HCT116 (cell line): ENCODE measurements at regions not wholly inside any gene's neighbourhood (a gene's known extent, or its start where the extent isn't known, plus 50 kb on each side); places are given as distances from the start of the nearest gene placed in this dataset.

Experiments used
- ATAC-seq: fragments of 200-7000 bp; cut with Tn5 transposase; 2 replicates; pipeline ENCODE4 v1.9.1; 2020; ENCODE audit warnings: mild to moderate bottlenecking, moderate library complexity
- BruUV-seq: library from RNA; stranded (reverse); fragments of 400-500 nt; replicated peaks from 2 replicates; lab custom pipeline; 2021; lab: Mats Ljungman, UMichigan
- CTCF ChIA-PET: fragments of 300-600 bp; sonication (Branson Sonifier 250); formaldehyde crosslinking; loops from one replicate; lab custom pipeline; 2021; ENCODE audit warnings: antibody characterized with exemption; lab: Charles Lee
- POLR2A ChIA-PET: fragments of 300-600, 350-600 bp; sonication (Branson Sonifier 250); formaldehyde crosslinking; loops from one replicate; lab custom pipeline; 2021; ENCODE audit warnings: antibody characterized with exemption; lab: Charles Lee
- RAD21 ChIA-PET, 2 experiments: fragments of 300-600 bp; sonication (Branson Sonifier 250); formaldehyde crosslinking; loops; one replicate each; lab custom pipeline; 2023; ENCODE audit warnings: low total read pairs in 2 of 2; ENCODE audit not compliant: uncharacterized antibody in 2 of 2, unreplicated experiment in 2 of 2, low non-redundant PET in 1 of 2; lab: Charles Lee
- DNase-seq: peaks from one replicate; pipeline ENCODE4 v3.0.0-alpha.2; 2010; ENCODE audit warnings: low read depth, low spot score
- H2AFZ ChIP-seq: fragments of 200-600 bp; shearing (Covaris generic), sonication (generic); 2 replicates; pipeline ENCODE4 v1.6.1; 2017; ENCODE audit warnings: low read depth, mixed run types, mixed read lengths, antibody characterized with exemption, low read length; ENCODE audit not compliant: poor library complexity, severe bottlenecking
- H3K27ac ChIP-seq: 2 replicates; pipeline ENCODE4 v1.5.1; 2012; ENCODE audit warnings: low read depth, low read length
- H3K27me3 ChIP-seq: fragments of 200-600 bp; sonication (generic); 2 replicates; pipeline ENCODE4 v1.6.1; 2016; ENCODE audit warnings: mixed run types, low read length, mixed read lengths; ENCODE audit not compliant: insufficient read depth
- H3K36me3 ChIP-seq, 2 experiments: fragments of 200-500 bp in 1 of 2; fragments of 200-600 bp in 1 of 2; sonication (Bioruptor generic) in 1 of 2; sonication (generic) in 1 of 2; 2 replicates each; pipeline versions ENCODE4 v1.5.1 to v1.6.1; 2014 to 2016; ENCODE audit warnings: low read length in 2 of 2, inconsistent platforms in 1 of 2, mixed read lengths in 1 of 2, mixed run types in 1 of 2; ENCODE audit not compliant: insufficient read depth in 2 of 2, control insufficient read depth in 1 of 2
- H3K4me1 ChIP-seq, 2 experiments: fragments of 200-600 bp in 1 of 2; sonication (generic) in 1 of 2; 2 replicates each; pipeline versions ENCODE4 v1.5.1 to v1.6.1; 2012 to 2017; ENCODE audit warnings: low read length in 2 of 2, inconsistent platforms in 1 of 2, mild to moderate bottlenecking in 1 of 2, mixed read lengths in 1 of 2, mixed run types in 1 of 2, moderate library complexity in 1 of 2; ENCODE audit not compliant: insufficient read depth in 2 of 2, control insufficient read depth in 1 of 2
- H3K4me2 ChIP-seq: fragments of 200-600 bp; sonication (generic); 2 replicates; pipeline ENCODE4 v1.6.1; 2017; ENCODE audit warnings: mixed run types, low read length, mixed read lengths
- H3K4me3 ChIP-seq, 2 experiments: fragments of 200-600 bp in 1 of 2; sonication (generic) in 1 of 2; replicated peaks in 1 of 2; 2 replicates each; pipeline ENCODE4 v1.5.1; 2011 to 2016; ENCODE audit warnings: low read length in 2 of 2, control low read depth in 1 of 2, low read depth in 1 of 2, mild to moderate bottlenecking in 1 of 2, mixed read lengths in 1 of 2, mixed run types in 1 of 2
- H3K79me2 ChIP-seq: fragments of 200-600 bp; sonication (generic); 2 replicates; pipeline ENCODE4 v1.6.1; 2017; ENCODE audit warnings: mild to moderate bottlenecking, mixed run types, low read length, moderate library complexity, mixed read lengths; ENCODE audit not compliant: insufficient read depth
- H3K9ac ChIP-seq: fragments of 200-600 bp; sonication (generic); 2 replicates; pipeline ENCODE4 v1.6.1; 2016; ENCODE audit warnings: low read length, mixed read lengths
- H3K9me2 ChIP-seq: fragments of 200-600 bp; sonication (generic), shearing (Covaris generic); 2 replicates; pipeline ENCODE4 v1.6.1; 2017; ENCODE audit warnings: mixed run types, mild to moderate bottlenecking, moderate library complexity; ENCODE audit not compliant: insufficient read depth
- H3K9me3 ChIP-seq, 2 experiments: fragments of 200-500 bp in 1 of 2; fragments of 200-600 bp in 1 of 2; sonication (Bioruptor generic) in 1 of 2; sonication (generic) in 1 of 2; 2 replicates each; pipeline ENCODE4 v1.6.1; 2014 to 2017; ENCODE audit warnings: low read length in 2 of 2, mixed read lengths in 2 of 2, inconsistent platforms in 1 of 2, low read depth in 1 of 2, mild to moderate bottlenecking in 1 of 2, mixed run types in 1 of 2, moderate library complexity in 1 of 2; ENCODE audit not compliant: control insufficient read depth in 1 of 2, insufficient read depth in 1 of 2
- H4K20me1 ChIP-seq: fragments of 200-600 bp; sonication (generic), shearing (Covaris generic); 2 replicates; pipeline ENCODE4 v1.6.1; 2017; ENCODE audit warnings: mixed run types, mild to moderate bottlenecking, moderate library complexity; ENCODE audit not compliant: insufficient read depth
- ATF3 ChIP-seq: IDR thresholded peaks from 2 replicates; pipeline ENCODE4 v1.6.1; 2012
- CBX3 ChIP-seq: IDR thresholded peaks from 2 replicates; pipeline ENCODE4 v1.6.1; 2012; ENCODE audit warnings: low read depth
- CEBPB ChIP-seq: IDR thresholded peaks from 2 replicates; pipeline ENCODE4 v1.6.1; 2012; ENCODE audit warnings: low read depth
- CTCF ChIP-seq, 3 experiments: fragments of 200-600 bp in 1 of 3; sonication (generic) in 1 of 3; IDR thresholded peaks in 2 of 3; conservative IDR thresholded peaks in 1 of 3; 2 replicates each; pipeline ENCODE4 v1.5.1; 2012 to 2017; ENCODE audit warnings: low read depth in 2 of 3, low read length in 2 of 3, antibody characterized with exemption in 1 of 3, borderline replicate concordance in 1 of 3, control low read depth in 1 of 3, mild to moderate bottlenecking in 1 of 3, mixed read lengths in 1 of 3, mixed run types in 1 of 3, moderate library complexity in 1 of 3; ENCODE audit not compliant: insufficient read depth in 1 of 3
- ELF1 ChIP-seq: IDR thresholded peaks from 2 replicates; pipeline ENCODE4 v1.6.1; 2012; ENCODE audit warnings: low read depth, borderline replicate concordance
- POLR2A ChIP-seq: IDR thresholded peaks from 2 replicates; pipeline ENCODE4 v1.7.0; 2011; ENCODE audit warnings: borderline replicate concordance; ENCODE audit not compliant: insufficient read depth, insufficient read length; ENCODE audit errors: extremely low read depth
- POLR2AphosphoS5 ChIP-seq: IDR thresholded peaks from 2 replicates; pipeline ENCODE4 v1.6.1; 2011; ENCODE audit warnings: mild to moderate bottlenecking, low read depth, low read length, moderate library complexity
- RAD21 ChIP-seq: IDR thresholded peaks from 2 replicates; pipeline ENCODE4 v1.6.1; 2012; ENCODE audit warnings: low read depth, mild to moderate bottlenecking
- REST ChIP-seq: IDR thresholded peaks from 2 replicates; pipeline ENCODE4 v1.6.1; 2012; ENCODE audit warnings: low read depth
- SIN3A ChIP-seq: IDR thresholded peaks from 2 replicates; pipeline ENCODE4 v1.6.1; 2012; ENCODE audit warnings: low read depth
- TCF7L2 ChIP-seq: IDR thresholded peaks from 2 replicates; pipeline ENCODE4 v1.7.0; 2011; ENCODE audit warnings: borderline replicate concordance, inconsistent platforms; ENCODE audit not compliant: insufficient read depth, insufficient read length; ENCODE audit errors: extremely low read depth
- intact Hi-C: fragments of 100-400 bp; cut with micrococcal nuclease; formaldehyde crosslinking; loops from 2 replicates; pipeline ENCODE4 v1.10.0; 2022

GRCh38 chr4:133592106-133592505 lies 443.0 kb downstream of the PCDH10 start:
- DNase-seq (no peak), ATAC-seq (no peak)
- intact Hi-C loops = no loop called here
- no TSS peak for BruUV-seq
- ChIA-PET POLR2A (no interaction called here), RAD21 (no interaction called here), CTCF (no interaction called here)
- Histone ChIP-seq H3K4me1 (no peaks in the 10 kb centered on the region), H3K79me2 (no peaks in the 10 kb centered on the region), H3K4me2 (no peak overlapping the region)
- no peak for TF ChIP-seq CEBPB
- TF ChIP-seq ATF3 = no peak
- TF ChIP-seq, all 23 proteins: peak for 0
- Histone ChIP-seq H3K27ac (no peak overlapping the region), H4K20me1 (no peaks in the 10 kb centered on the region), H3K36me3 (no peaks in the 10 kb centered on the region), H3K9me2 (no peaks in the 10 kb centered on the region), H3K9me3 (no peaks in the 10 kb centered on the region), H3K9ac (no peak overlapping the region), H3K27me3 (no peaks in the 10 kb centered on the region), H2AFZ (no peak overlapping the region), H3K4me3 (no peak overlapping the region)

- Histone ChIP-seq H4K20me1 (no peaks in the 10 kb centered on the region), H3K9me2 (no peaks in the 10 kb centered on the region), H3K4me3 (no peak overlapping the region), H3K4me1 (no peaks in the 10 kb centered on the region), H3K4me2 (no peak overlapping the region), H2AFZ (no peak overlapping the region), H3K27me3 (no peaks in the 10 kb centered on the region), H3K79me2 (no peaks in the 10 kb centered on the region), H3K9ac (no peak overlapping the region), H3K27ac (no peak overlapping the region), H3K9me3 (no peaks in the 10 kb centered on the region), H3K36me3 (no peaks in the 10 kb centered on the region)
- ChIA-PET CTCF (no interaction called here), RAD21 (no interaction called here), POLR2A (no interaction called here)
- TF ChIP-seq SIN3A = no peak
- no peak for TF ChIP-seq POLR2A
- TF ChIP-seq ATF3 = no peak
- no peak for TF ChIP-seq REST
- no peak for TF ChIP-seq POLR2AphosphoS5
- TF ChIP-seq RAD21 = no peak
- no peak for TF ChIP-seq CBX3
- TF ChIP-seq ELF1 = no peak
- no peak for TF ChIP-seq CTCF (IDR thresholded peaks at IDR 0.05 in 2 of 3, conservative IDR thresholded peaks at IDR 0.05 in 1 of 3; ENCODE audit: borderline replicate concordance in 1 of 3, insufficient read depth in 1 of 3, low read depth in 2 of 3, low read length in 2 of 3)
- no peak for TF ChIP-seq TCF7L2
- no peak for ATAC-seq
- intact Hi-C loops = no loop called here
- DNase-seq = no peak
- BruUV-seq = no TSS peak
These were observed 439.2 kb downstream of the PCDH10 start for GRCh38 chr4:133588306-133588705.
